Endothelial cell of umbilical vein (primary cell): ENCODE measurements at regions not wholly inside any gene's neighbourhood (a gene's known extent, or its start where the extent isn't known, plus 50 kb on each side); places are given as distances from the start of the nearest gene placed in this dataset.

Experiments
- EZH2 ChIP-seq: IDR thresholded peaks from 2 replicates; pipeline ENCODE4 v1.6.1; 2012; ENCODE audit warnings: borderline replicate concordance, low read depth, mild to moderate bottlenecking, moderate library complexity, low read length, inconsistent platforms; ENCODE audit not compliant: severe bottlenecking
- FOS ChIP-seq: IDR thresholded peaks from 2 replicates; pipeline ENCODE4 v1.6.1; 2011; ENCODE audit warnings: mild to moderate bottlenecking, low read length, moderate library complexity, borderline replicate concordance; ENCODE audit not compliant: insufficient read depth
- GATA2 ChIP-seq: IDR thresholded peaks from 2 replicates; pipeline ENCODE4 v1.7.0; 2011; ENCODE audit warnings: low read depth, mild to moderate bottlenecking, moderate library complexity, mixed read lengths, low read length; ENCODE audit not compliant: insufficient read length, insufficient read depth
- JUN ChIP-seq: IDR thresholded peaks from 2 replicates; pipeline ENCODE4 v1.6.1; 2011; ENCODE audit warnings: borderline replicate concordance, low read depth; ENCODE audit not compliant: insufficient read length, insufficient read depth
- MAX ChIP-seq: IDR thresholded peaks from 2 replicates; pipeline ENCODE4 v1.6.1; 2011; ENCODE audit not compliant: insufficient read depth, insufficient read length
- POLR2A ChIP-seq: IDR thresholded peaks from 2 replicates; pipeline ENCODE4 v1.6.1; 2012; ENCODE audit warnings: low read depth, mild to moderate bottlenecking, control low read depth, low read length
- POLR2AphosphoS5 ChIP-seq: IDR thresholded peaks from 2 replicates; pipeline ENCODE4 v1.6.1; 2012; ENCODE audit warnings: low read depth, mild to moderate bottlenecking, control low read depth, low read length, moderate library complexity; ENCODE audit not compliant: insufficient read depth
- TF ChIP-seq, protein P1 (sequence below), 2 donors: IDR thresholded peaks; 1 replicate in 1 of 2; 2 replicates in 1 of 2; pipeline ENCODE4 v1.5.1; 2011; ENCODE audit warnings: low read length in 2 of 2, mild to moderate bottlenecking in 2 of 2, moderate library complexity in 2 of 2, control low read depth in 1 of 2, inconsistent platforms in 1 of 2, low read depth in 1 of 2; ENCODE audit not compliant: insufficient read depth in 1 of 2; ENCODE audit errors: extremely low read depth in 1 of 2

DNA sequence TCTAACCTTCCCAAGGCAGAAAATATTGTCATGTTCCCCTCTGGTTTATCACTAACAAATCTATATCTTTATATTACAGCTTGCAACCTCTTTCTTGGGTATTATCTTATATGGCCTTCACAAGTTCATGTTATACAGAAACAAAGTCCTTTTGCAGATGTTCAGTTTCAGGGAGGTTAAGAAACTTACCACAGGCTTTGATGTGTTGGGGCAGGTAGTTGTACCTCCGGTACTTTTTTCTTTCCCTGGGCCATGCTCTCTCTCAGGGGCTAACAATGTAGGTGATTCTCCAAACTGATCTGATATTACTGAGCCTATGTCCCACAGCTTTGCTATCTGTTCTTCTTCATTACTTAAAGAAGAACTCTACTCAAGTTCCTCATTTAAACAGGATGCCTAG is 548.9 kb upstream of the SYT4 start:
- TF ChIP-seq, protein P1, sequence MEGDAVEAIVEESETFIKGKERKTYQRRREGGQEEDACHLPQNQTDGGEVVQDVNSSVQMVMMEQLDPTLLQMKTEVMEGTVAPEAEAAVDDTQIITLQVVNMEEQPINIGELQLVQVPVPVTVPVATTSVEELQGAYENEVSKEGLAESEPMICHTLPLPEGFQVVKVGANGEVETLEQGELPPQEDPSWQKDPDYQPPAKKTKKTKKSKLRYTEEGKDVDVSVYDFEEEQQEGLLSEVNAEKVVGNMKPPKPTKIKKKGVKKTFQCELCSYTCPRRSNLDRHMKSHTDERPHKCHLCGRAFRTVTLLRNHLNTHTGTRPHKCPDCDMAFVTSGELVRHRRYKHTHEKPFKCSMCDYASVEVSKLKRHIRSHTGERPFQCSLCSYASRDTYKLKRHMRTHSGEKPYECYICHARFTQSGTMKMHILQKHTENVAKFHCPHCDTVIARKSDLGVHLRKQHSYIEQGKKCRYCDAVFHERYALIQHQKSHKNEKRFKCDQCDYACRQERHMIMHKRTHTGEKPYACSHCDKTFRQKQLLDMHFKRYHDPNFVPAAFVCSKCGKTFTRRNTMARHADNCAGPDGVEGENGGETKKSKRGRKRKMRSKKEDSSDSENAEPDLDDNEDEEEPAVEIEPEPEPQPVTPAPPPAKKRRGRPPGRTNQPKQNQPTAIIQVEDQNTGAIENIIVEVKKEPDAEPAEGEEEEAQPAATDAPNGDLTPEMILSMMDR (IDR thresholded peaks at IDR 0.05; ENCODE audit: extremely low read depth in 1 of 2, insufficient read depth in 1 of 2, low read depth in 1 of 2, low read length in 2 of 2), result no peak
- TF ChIP-seq POLR2A (no peak), MAX (no peak), POLR2AphosphoS5 (no peak), EZH2 (no peak), JUN (no peak), FOS (no peak), GATA2 (no peak)
